Germinal center (tissue), 1 donor: ENCODE measurements at regions not wholly inside any gene's neighbourhood (a gene's known extent, or its start where the extent isn't known, plus 50 kb on each side); places are given as distances from the start of the nearest gene placed in this dataset.
"Not testable (repeated sequence)": the region's sequence is repeated elsewhere in the genome, so short reads cannot be mapped to it uniquely, and the experiment has no call there.

ENCODE experiments used
- DNase-seq: peaks from one replicate; pipeline ENCODE4 v3.0.0; 2012; ENCODE audit warnings: mixed read lengths, low spot score

- no peak for DNase-seq
Measured at GRCh38 chr12:102728506-102729242, 188.4 kb downstream of the PAH start.

- DNase-seq: no peak
Measured at GRCh38 chr12:102726686-102727085, 190.4 kb downstream of the PAH start.

GRCh38 chr12:102722147-102722546 lies 194.9 kb downstream of the PAH start:
- no peak for DNase-seq

GRCh38 chr12:102708108-102708507 lies 208.9 kb downstream of the PAH start:
- DNase-seq: no peak

- DNase-seq: peak; percentile 53
Measured at GRCh38 chr12:102702447-102703114, 214.5 kb downstream of the PAH start.

GRCh38 chr12:102696045-102696444 lies 215.7 kb upstream of the IGF1 start:
- DNase-seq: no peak

- no peak for DNase-seq
Measured at GRCh38 chr12:102694903-102695302, 214.5 kb upstream of the IGF1 start.

- no peak for DNase-seq
Measured at GRCh38 chr12:102691773-102692555, 211.6 kb upstream of the IGF1 start.

GRCh38 chr12:102690253-102690652 lies 209.9 kb upstream of the IGF1 start:
- DNase-seq: no peak

- DNase-seq: no peak
Measured at GRCh38 chr12:102689701-102690100, 209.3 kb upstream of the IGF1 start.

GRCh38 chr12:102687523-102687922 lies 207.2 kb upstream of the IGF1 start:
- no peak for DNase-seq

GRCh38 chr12:102685841-102686240 lies 205.5 kb upstream of the IGF1 start:
- no peak for DNase-seq

- DNase-seq: no peak
Measured at GRCh38 chr12:102685172-102685571, 204.8 kb upstream of the IGF1 start.

GRCh38 chr12:102682366-102683289 lies 202.3 kb upstream of the IGF1 start:
- DNase-seq: no peak

GRCh38 chr12:102681747-102682146 lies 201.4 kb upstream of the IGF1 start:
- DNase-seq: no peak

- DNase-seq: no peak
Measured at GRCh38 chr12:102681309-102681708, 200.9 kb upstream of the IGF1 start.

GRCh38 chr12:102680304-102680703 lies 199.9 kb upstream of the IGF1 start:
- DNase-seq: no peak

GRCh38 chr12:102676812-102677211 lies 196.4 kb upstream of the IGF1 start:
- DNase-seq: no peak

- no peak for DNase-seq
Measured at GRCh38 chr12:102675672-102676071, 195.3 kb upstream of the IGF1 start.

GRCh38 chr12:102673606-102674005 lies 193.2 kb upstream of the IGF1 start:
- DNase-seq: no peak

- DNase-seq: not testable (repeated sequence)
Measured at GRCh38 chr12:102672212-102672611, 191.8 kb upstream of the IGF1 start.

- no peak for DNase-seq
Measured at GRCh38 chr12:102669056-102669455, 188.7 kb upstream of the IGF1 start.
